ENCODE measurements at regions not wholly inside any gene's neighbourhood (a gene's known extent, or its start where the extent isn't known, plus 50 kb on each side); places are given as distances from the start of the nearest gene placed in this dataset.

GRCh38 chr6:147709396-147710272, 201.1 kb downstream of the SAMD5 start:
- CTCF ChIA-PET: no interaction called here
- 63% methylated on average over 6 of the region's 6 CpGs for WGBS (ENCODE audit: missing lambda C conversion rate)
- DNase-seq (ENCODE audit: low read depth in 1 of 2, low spot score in 1 of 2): no peak
- TF ChIP-seq, protein P1, sequence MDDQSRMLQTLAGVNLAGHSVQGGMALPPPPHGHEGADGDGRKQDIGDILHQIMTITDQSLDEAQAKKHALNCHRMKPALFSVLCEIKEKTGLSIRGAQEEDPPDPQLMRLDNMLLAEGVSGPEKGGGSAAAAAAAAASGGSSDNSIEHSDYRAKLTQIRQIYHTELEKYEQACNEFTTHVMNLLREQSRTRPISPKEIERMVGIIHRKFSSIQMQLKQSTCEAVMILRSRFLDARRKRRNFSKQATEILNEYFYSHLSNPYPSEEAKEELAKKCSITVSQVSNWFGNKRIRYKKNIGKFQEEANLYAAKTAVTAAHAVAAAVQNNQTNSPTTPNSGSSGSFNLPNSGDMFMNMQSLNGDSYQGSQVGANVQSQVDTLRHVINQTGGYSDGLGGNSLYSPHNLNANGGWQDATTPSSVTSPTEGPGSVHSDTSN (IDR thresholded peaks at IDR 0.05): no peak
- TF ChIP-seq, protein P2, sequence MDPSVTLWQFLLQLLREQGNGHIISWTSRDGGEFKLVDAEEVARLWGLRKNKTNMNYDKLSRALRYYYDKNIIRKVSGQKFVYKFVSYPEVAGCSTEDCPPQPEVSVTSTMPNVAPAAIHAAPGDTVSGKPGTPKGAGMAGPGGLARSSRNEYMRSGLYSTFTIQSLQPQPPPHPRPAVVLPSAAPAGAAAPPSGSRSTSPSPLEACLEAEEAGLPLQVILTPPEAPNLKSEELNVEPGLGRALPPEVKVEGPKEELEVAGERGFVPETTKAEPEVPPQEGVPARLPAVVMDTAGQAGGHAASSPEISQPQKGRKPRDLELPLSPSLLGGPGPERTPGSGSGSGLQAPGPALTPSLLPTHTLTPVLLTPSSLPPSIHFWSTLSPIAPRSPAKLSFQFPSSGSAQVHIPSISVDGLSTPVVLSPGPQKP (IDR thresholded peaks at IDR 0.05; ENCODE audit: low read depth, low read length): no peak
- no peak for TF ChIP-seq NPAS2 (CRISPR knock-in tag; IDR thresholded peaks at IDR 0.05; ENCODE audit: borderline replicate concordance)
- no peak for TF ChIP-seq EP300 (IDR thresholded peaks at IDR 0.05)
- Histone ChIP-seq H3K4me1 (no peaks in the 10 kb centered on the region), H3K4me3 (no peak overlapping the region), H3K4me2 (no peak overlapping the region), H3K27ac (no peak overlapping the region), H3K9me3 (no peaks in the 10 kb centered on the region)
- POLR2A ChIA-PET: no interaction called here
- FAIRE-seq: no peak
- no peak for ATAC-seq

GRCh38 chr6:147710890-147711289, 202.4 kb downstream of the SAMD5 start:
- no peak overlapping the region for H3K4me3 ChIP-seq
- POLR2A ChIA-PET: no interaction called here
- TF ChIP-seq POLR2A (IDR thresholded peaks at IDR 0.05; ENCODE audit: low read length) (no peak), CBX8 (IDR thresholded peaks at IDR 0.05) (no peak), HEYL (CRISPR knock-in tag; IDR thresholded peaks at IDR 0.05) (no peak), KDM5A (IDR thresholded peaks at IDR 0.05) (no peak), CEBPB (IDR thresholded peaks at IDR 0.05) (no peak), RCOR1 (IDR thresholded peaks at IDR 0.05; ENCODE audit: low read depth, low read length) (no peak), REST (IDR thresholded peaks at IDR 0.05) (no peak), NFE2L2 (conservative IDR thresholded peaks at IDR 0.05; ENCODE audit: low read length) (no peak), ESRRA (IDR thresholded peaks at IDR 0.05; ENCODE audit: borderline replicate concordance, low read length) (no peak), MAFK (IDR thresholded peaks at IDR 0.05; ENCODE audit: partially characterized antibody) (no peak), ZC3H11A (IDR thresholded peaks at IDR 0.05) (no peak), MYC (IDR thresholded peaks at IDR 0.05; ENCODE audit: borderline replicate concordance, low read length) (no peak), TFCP2L1 (CRISPR knock-in tag; IDR thresholded peaks at IDR 0.05) (no peak)
- TF ChIP-seq, protein P3, sequence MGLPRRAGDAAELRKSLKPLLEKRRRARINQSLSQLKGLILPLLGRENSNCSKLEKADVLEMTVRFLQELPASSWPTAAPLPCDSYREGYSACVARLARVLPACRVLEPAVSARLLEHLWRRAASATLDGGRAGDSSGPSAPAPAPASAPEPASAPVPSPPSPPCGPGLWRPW (IDR thresholded peaks at IDR 0.05): no peak
- TF ChIP-seq, protein P4, sequence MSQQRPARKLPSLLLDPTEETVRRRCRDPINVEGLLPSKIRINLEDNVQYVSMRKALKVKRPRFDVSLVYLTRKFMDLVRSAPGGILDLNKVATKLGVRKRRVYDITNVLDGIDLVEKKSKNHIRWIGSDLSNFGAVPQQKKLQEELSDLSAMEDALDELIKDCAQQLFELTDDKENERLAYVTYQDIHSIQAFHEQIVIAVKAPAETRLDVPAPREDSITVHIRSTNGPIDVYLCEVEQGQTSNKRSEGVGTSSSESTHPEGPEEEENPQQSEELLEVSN (IDR thresholded peaks at IDR 0.05; ENCODE audit: borderline replicate concordance, low read depth): no peak
- WGBS (ENCODE audit: missing lambda C conversion rate): 51% methylated on average over 2 of the region's 2 CpGs
- ATAC-seq (no peak), DNase-seq (ENCODE audit: low read depth in 1 of 2, low spot score in 1 of 2) (no peak), FAIRE-seq (no peak)
- no peaks in the 10 kb centered on the region for H3K4me1 ChIP-seq
- no peaks in the 10 kb centered on the region for H3K9me3 ChIP-seq
- CTCF ChIA-PET: no interaction called here
- no peak overlapping the region for H3K4me2 ChIP-seq
- no peak overlapping the region for H3K27ac ChIP-seq
